Right atrium auricular region (tissue), 2 donors: ENCODE measurements at regions not wholly inside any gene's neighbourhood (a gene's known extent, or its start where the extent isn't known, plus 50 kb on each side); places are given as distances from the start of the nearest gene placed in this dataset.

Experiments
- DNase-seq: peaks from one replicate; pipeline ENCODE4 v3.0.0-alpha.2; 2019; ENCODE audit warnings: low spot score
- H3K27ac ChIP-seq, 2 donors: fragments of 200-600 bp; sonication (generic); 1 replicate in 1 of 2; 2 replicates in 1 of 2; pipeline ENCODE4 v1.5.1; 2016 to 2019
- H3K27me3 ChIP-seq, 2 donors: fragments of 200-600 bp; sonication (generic); one replicate each; pipeline versions ENCODE4 v1.5.1 to v1.6.0; 2017 to 2019
- H3K36me3 ChIP-seq: fragments of 200-600 bp; sonication (generic); one replicate; pipeline ENCODE4 v1.5.1; 2016
- H3K4me1 ChIP-seq, 2 donors: fragments of 200-600 bp; sonication (generic); one replicate each; pipeline versions ENCODE4 v1.5.1 to v1.6.0; 2017 to 2019
- H3K4me3 ChIP-seq, 2 donors: fragments of 200-600 bp; sonication (generic); 1 replicate in 1 of 2; 2 replicates in 1 of 2; pipeline ENCODE4 v1.5.1; 2017 to 2019; ENCODE audit warnings: mild to moderate bottlenecking in 1 of 2, moderate library complexity in 1 of 2
- H3K9me3 ChIP-seq, 2 donors: fragments of 200-600 bp; sonication (generic); one replicate each; pipeline ENCODE4 v1.5.1; 2019
- TF ChIP-seq, protein P1 (sequence below), 2 donors: fragments of 200-600 bp; sonication (generic); IDR thresholded peaks; one replicate each; pipeline ENCODE4 v1.5.1; 2019; ENCODE audit warnings: antibody characterized with exemption in 2 of 2

DNA sequence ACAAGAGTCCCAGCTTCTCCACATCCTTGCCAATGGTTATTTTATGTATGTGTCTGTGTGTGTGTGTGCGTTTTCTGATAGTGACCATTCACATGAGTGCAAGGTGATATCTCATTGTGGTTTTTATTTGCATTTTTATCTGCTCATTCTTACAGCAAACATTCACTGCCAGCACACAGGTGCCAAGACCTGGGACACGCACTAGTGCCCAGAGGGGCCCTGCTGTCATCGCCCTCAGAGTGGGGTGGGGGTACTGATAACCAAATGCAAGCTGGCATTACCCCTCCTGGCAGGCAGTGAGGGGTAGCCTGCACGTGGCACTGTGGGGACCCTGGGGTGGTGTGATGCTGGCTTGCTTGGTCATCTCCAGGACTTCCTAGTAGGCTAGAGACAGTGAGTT is 285.4 kb downstream of the LPIN1 start:
- H3K27me3 ChIP-seq = no peaks in the 10 kb centered on the region
- H3K36me3 ChIP-seq = no peaks in the 10 kb centered on the region
- H3K27ac ChIP-seq = no peak overlapping the region
- TF ChIP-seq, protein P1, sequence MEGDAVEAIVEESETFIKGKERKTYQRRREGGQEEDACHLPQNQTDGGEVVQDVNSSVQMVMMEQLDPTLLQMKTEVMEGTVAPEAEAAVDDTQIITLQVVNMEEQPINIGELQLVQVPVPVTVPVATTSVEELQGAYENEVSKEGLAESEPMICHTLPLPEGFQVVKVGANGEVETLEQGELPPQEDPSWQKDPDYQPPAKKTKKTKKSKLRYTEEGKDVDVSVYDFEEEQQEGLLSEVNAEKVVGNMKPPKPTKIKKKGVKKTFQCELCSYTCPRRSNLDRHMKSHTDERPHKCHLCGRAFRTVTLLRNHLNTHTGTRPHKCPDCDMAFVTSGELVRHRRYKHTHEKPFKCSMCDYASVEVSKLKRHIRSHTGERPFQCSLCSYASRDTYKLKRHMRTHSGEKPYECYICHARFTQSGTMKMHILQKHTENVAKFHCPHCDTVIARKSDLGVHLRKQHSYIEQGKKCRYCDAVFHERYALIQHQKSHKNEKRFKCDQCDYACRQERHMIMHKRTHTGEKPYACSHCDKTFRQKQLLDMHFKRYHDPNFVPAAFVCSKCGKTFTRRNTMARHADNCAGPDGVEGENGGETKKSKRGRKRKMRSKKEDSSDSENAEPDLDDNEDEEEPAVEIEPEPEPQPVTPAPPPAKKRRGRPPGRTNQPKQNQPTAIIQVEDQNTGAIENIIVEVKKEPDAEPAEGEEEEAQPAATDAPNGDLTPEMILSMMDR (IDR thresholded peaks at IDR 0.05) = no peak
- no peaks in the 10 kb centered on the region for H3K4me1 ChIP-seq
- H3K9me3 ChIP-seq = no peaks in the 10 kb centered on the region
- no peak for DNase-seq
- no peak overlapping the region for H3K4me3 ChIP-seq

DNA sequence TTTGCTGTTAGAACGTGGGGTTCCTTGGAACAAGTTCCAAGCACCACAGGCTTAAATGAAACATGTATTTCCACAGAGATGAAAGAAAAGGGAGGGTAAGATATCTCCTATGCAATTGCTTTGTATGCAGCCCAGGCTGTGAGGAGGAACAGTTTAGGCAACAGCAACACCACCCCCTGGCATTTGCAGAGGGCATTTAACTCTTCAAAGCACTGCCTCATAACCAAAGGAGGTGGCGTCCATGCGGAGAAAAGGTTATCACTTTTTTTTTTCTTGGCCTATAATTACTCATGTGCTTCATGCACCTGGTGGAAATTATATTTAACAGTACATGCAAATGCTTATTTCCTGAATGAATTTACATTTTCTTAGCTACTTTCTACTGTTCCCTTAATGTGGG is 286.0 kb downstream of the LPIN1 start:
- no peak overlapping the region for H3K27ac ChIP-seq
- no peaks in the 10 kb centered on the region for H3K27me3 ChIP-seq
- no peak overlapping the region for H3K4me3 ChIP-seq
- no peaks in the 10 kb centered on the region for H3K36me3 ChIP-seq
- no peaks in the 10 kb centered on the region for H3K4me1 ChIP-seq
- no peak for DNase-seq
- TF ChIP-seq, protein P1 (IDR thresholded peaks at IDR 0.05) = no peak
- H3K9me3 ChIP-seq = no peaks in the 10 kb centered on the region

DNA sequence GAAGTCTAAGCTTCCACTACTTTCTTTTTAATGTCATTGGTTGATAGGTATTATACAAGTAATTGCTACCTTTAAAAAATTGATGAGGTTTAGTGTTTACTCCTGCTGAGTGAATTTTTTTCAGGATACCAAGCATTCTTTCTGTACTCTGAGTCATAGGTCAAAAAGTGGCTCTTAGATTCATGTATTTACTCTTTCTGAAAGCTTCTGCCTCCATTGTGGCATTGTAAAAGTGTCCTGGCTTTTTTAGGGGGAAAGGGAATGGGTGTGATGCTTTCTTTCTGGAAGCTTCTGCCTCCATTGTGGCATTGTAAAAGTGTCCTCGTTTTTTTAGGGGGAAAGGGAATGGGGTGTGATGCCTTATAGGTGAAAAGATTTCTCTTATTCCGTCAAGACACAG is 286.5 kb downstream of the LPIN1 start:
- no peaks in the 10 kb centered on the region for H3K9me3 ChIP-seq
- no peaks in the 10 kb centered on the region for H3K4me1 ChIP-seq
- no peak overlapping the region for H3K4me3 ChIP-seq
- TF ChIP-seq, protein P1 (IDR thresholded peaks at IDR 0.05) = no peak
- no peaks in the 10 kb centered on the region for H3K27me3 ChIP-seq
- no peak overlapping the region for H3K27ac ChIP-seq
- no peaks in the 10 kb centered on the region for H3K36me3 ChIP-seq
- DNase-seq = no peak

DNA sequence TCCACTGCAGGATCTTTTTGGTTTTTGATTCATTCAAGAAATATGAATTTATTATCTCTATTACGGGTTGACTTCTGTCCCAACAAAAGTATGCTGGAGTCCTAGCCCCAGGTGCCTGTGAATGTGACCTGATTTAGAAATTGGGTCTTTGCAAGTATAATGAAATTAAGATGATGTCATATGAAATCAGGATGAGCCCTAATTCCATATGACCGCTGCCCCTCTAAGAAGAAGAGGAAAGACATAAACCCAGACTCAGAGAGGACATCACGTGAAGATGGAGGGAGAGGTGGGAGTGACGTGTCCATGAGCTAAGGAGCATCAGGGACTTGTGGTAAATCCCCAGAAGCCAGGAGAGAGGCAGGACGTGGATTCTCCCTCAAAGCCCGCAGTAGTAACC is 287.1 kb downstream of the LPIN1 start:
- no peak overlapping the region for H3K4me3 ChIP-seq
- no peak for DNase-seq
- no peaks in the 10 kb centered on the region for H3K27me3 ChIP-seq

DNA sequence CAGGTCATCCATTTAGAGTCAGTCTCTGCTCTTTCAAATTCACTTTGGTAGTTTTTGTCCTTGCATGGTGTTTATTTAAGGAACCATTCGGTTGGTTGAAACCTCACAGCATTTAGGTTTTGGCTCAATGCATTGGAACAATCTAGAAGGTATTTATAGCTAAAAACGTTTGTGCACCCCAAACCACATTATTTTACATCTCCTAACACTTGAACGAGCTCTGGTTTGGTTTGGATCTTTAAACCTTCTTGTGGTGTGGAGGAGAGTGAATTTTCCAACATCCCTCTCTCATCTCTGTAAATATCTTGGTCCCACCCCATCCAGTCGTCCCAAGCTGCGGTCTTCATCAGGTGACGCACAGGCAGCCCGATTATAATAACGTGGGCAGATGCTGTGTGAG is 287.9 kb downstream of the LPIN1 start:
- Histone ChIP-seq H3K27ac (no peak overlapping the region), H3K4me3 (no peak overlapping the region), H3K9me3 (no peaks in the 10 kb centered on the region), H3K27me3 (no peaks in the 10 kb centered on the region), H3K36me3 (no peaks in the 10 kb centered on the region), H3K4me1 (no peaks in the 10 kb centered on the region)
- TF ChIP-seq, protein P1 (IDR thresholded peaks at IDR 0.05) = no peak
- DNase-seq = no peak

More for the DNA sequence above, 287.1 kb downstream of the LPIN1 start:
- no peaks in the 10 kb centered on the region for H3K9me3 ChIP-seq
- no peak overlapping the region for H3K27ac ChIP-seq
- TF ChIP-seq, protein P1 (IDR thresholded peaks at IDR 0.05) = no peak
- H3K4me1 ChIP-seq = no peaks in the 10 kb centered on the region
- H3K36me3 ChIP-seq = no peaks in the 10 kb centered on the region

DNA sequence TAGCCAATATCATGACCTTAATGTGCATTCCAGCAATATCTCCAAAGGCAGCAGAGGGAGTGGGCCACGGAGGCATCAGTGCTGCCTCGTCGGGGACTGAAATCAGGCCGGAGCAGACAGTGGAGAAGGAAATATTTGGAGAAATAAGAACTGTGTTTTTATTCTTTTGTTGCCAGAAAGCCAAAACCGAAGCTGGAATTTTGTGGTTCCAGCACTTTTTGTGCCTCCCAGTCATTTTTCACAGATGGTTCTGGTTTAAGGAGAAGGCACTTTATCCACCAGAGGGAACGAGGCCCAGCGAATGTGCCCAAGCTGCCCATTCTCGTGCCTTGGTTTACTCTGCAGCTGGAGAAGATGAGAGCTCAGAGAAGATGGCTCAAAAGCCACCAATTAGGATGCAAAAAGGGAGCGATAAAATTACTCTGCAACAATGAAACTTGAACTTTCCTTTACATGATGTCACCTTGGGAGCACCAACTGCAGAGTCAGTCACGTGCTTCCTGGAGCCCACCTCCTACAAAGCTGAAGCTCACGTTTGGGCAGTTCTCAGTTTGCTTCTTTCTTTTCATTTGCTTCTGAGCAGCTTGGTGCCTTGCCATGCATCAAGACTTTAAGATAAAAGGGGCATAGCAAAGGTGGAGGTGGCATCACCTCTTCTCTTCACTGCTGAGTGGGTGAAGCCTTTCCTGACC is 288.7 kb downstream of the LPIN1 start:
- H3K27me3 ChIP-seq = no peaks in the 10 kb centered on the region
- no peaks in the 10 kb centered on the region for H3K9me3 ChIP-seq
- no peaks in the 10 kb centered on the region for H3K36me3 ChIP-seq
- H3K4me3 ChIP-seq = no peak overlapping the region
- no peak for DNase-seq
- no peak overlapping the region for H3K27ac ChIP-seq
- no peaks in the 10 kb centered on the region for H3K4me1 ChIP-seq
- TF ChIP-seq, protein P1 (IDR thresholded peaks at IDR 0.05) = no peak
